ENCODE measurements at regions not wholly inside any gene's neighbourhood (a gene's known extent, or its start where the extent isn't known, plus 50 kb on each side); places are given as distances from the start of the nearest gene placed in this dataset.

DNA sequence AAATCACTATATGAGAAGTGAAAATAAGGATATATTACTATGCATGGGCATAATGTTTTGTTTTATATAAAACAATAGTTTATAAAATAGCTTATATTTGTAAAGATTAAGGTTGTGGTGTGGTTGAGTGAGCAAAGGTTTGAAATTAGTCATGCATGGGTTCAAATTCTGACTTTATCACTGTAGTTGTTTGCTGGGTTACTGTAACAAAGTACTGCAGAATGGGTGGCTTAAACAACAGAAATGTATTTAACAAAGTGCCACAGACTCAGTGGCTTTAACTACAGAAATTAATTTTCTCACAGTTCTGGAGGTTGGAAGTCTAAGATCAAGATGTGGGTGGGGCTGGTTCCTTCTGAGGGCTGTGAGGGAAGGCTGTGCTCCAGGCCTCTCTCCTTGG lies 184.8 kb upstream of the THRB start:
- Histone ChIP-seq H3K4me1 (ENCODE audit: control insufficient read depth, extremely low read depth, insufficient read depth, low read length) (peaks cover 23% of the 10 kb centered on the region), H2AFZ (ENCODE audit: control insufficient read depth, low read length) (no peak overlapping the region), H3K27me3 (ENCODE audit: control insufficient read depth, extremely low read depth, insufficient read depth, low read length) (no peaks in the 10 kb centered on the region), H3K9me3 (ENCODE audit: control insufficient read depth, low read depth, low read length) (no peaks in the 10 kb centered on the region), H3K4me3 (ENCODE audit: control insufficient read depth in 2 of 3, extremely low read depth in 1 of 3, insufficient read depth in 2 of 3, low read depth in 1 of 3, low read length in 3 of 3) (no peak overlapping the region), H3K79me2 (ENCODE audit: control insufficient read depth, insufficient read depth, low read length) (no peaks in the 10 kb centered on the region), H3K9ac (ENCODE audit: control insufficient read depth, extremely low read depth, insufficient read depth, low read length) (no peak overlapping the region), H3K27ac (ENCODE audit: control insufficient read depth, insufficient read depth, low read length) (no peak overlapping the region), H4K20me1 (ENCODE audit: control insufficient read depth, extremely low read depth, insufficient read depth, low read length) (no peaks in the 10 kb centered on the region), H3K4me2 (ENCODE audit: control insufficient read depth, extremely low read depth, insufficient read depth, low read depth, low read length) (no peak overlapping the region), H3K36me3 (ENCODE audit: control insufficient read depth in 2 of 2, extremely low read depth in 1 of 2, insufficient read depth in 2 of 2, low read length in 2 of 2) (no peaks in the 10 kb centered on the region), H3K9me1 (ENCODE audit: control insufficient read depth, extremely low read depth, insufficient read depth, low read length) (peaks cover 2% of the 10 kb centered on the region)
- DNase-seq (ENCODE audit: low read depth, low spot score) (no peak), FAIRE-seq (no peak)
- TF ChIP-seq EZH2 (IDR thresholded peaks at IDR 0.05; ENCODE audit: low read length), result no peak
- no peak for TF ChIP-seq CTCF (optimal IDR thresholded peaks at IDR 0.05 in 1 of 3, IDR thresholded peaks at IDR 0.05 in 1 of 3, conservative IDR thresholded peaks at IDR 0.05 in 1 of 3; ENCODE audit: extremely low read depth in 1 of 3, insufficient read depth in 2 of 3, low read length in 3 of 3)
- dilution Hi-C loops (cut with MboI; ENCODE audit: extremely low pct_ligation_motif_present, low sequenced_read_pairs), result no loop called here

GRCh38 chr3:24680214-24680967 lies 185.7 kb upstream of the THRB start:
- no peak overlapping the region for H3K4me3 ChIP-seq (ENCODE audit: control insufficient read depth in 2 of 3, extremely low read depth in 1 of 3, insufficient read depth in 2 of 3, low read depth in 1 of 3, low read length in 3 of 3)
- H3K27ac ChIP-seq (ENCODE audit: control insufficient read depth, insufficient read depth, low read length), result no peak overlapping the region
- no peak overlapping the region for H3K9ac ChIP-seq (ENCODE audit: control insufficient read depth, extremely low read depth, insufficient read depth, low read length)
- H3K27me3 ChIP-seq (ENCODE audit: control insufficient read depth, extremely low read depth, insufficient read depth, low read length), result no peaks in the 10 kb centered on the region
- H3K4me1 ChIP-seq (ENCODE audit: control insufficient read depth, extremely low read depth, insufficient read depth, low read length), result peaks cover 23% of the 10 kb centered on the region
- no peaks in the 10 kb centered on the region for H4K20me1 ChIP-seq (ENCODE audit: control insufficient read depth, extremely low read depth, insufficient read depth, low read length)
- no peaks in the 10 kb centered on the region for H3K79me2 ChIP-seq (ENCODE audit: control insufficient read depth, insufficient read depth, low read length)
- dilution Hi-C loops (cut with MboI; ENCODE audit: extremely low pct_ligation_motif_present, low sequenced_read_pairs), result no loop called here
- FAIRE-seq (peak; percentile 62), DNase-seq (ENCODE audit: low read depth, low spot score) (no peak)
- no peaks in the 10 kb centered on the region for H3K36me3 ChIP-seq (ENCODE audit: control insufficient read depth in 2 of 2, extremely low read depth in 1 of 2, insufficient read depth in 2 of 2, low read length in 2 of 2)
- H3K9me1 ChIP-seq (ENCODE audit: control insufficient read depth, extremely low read depth, insufficient read depth, low read length), result peaks cover 2% of the 10 kb centered on the region
- no peak overlapping the region for H3K4me2 ChIP-seq (ENCODE audit: control insufficient read depth, extremely low read depth, insufficient read depth, low read depth, low read length)
- TF ChIP-seq EZH2 (IDR thresholded peaks at IDR 0.05; ENCODE audit: low read length), result no peak
- TF ChIP-seq CTCF (optimal IDR thresholded peaks at IDR 0.05 in 1 of 3, IDR thresholded peaks at IDR 0.05 in 1 of 3, conservative IDR thresholded peaks at IDR 0.05 in 1 of 3; ENCODE audit: extremely low read depth in 1 of 3, insufficient read depth in 2 of 3, low read length in 3 of 3), result peak; percentile 81 to 88 (median 83)
- H3K9me3 ChIP-seq (ENCODE audit: control insufficient read depth, low read depth, low read length), result no peaks in the 10 kb centered on the region
- H2AFZ ChIP-seq (ENCODE audit: control insufficient read depth, low read length), result no peak overlapping the region
